NCI-H226 (cell line): ENCODE measurements at regions not wholly inside any gene's neighbourhood (a gene's known extent, or its start where the extent isn't known, plus 50 kb on each side); places are given as distances from the start of the nearest gene placed in this dataset.

ENCODE experiments used
- DNase-seq: peaks from one replicate; pipeline ENCODE4 v3.0.0-alpha.2; 2015

DNA sequence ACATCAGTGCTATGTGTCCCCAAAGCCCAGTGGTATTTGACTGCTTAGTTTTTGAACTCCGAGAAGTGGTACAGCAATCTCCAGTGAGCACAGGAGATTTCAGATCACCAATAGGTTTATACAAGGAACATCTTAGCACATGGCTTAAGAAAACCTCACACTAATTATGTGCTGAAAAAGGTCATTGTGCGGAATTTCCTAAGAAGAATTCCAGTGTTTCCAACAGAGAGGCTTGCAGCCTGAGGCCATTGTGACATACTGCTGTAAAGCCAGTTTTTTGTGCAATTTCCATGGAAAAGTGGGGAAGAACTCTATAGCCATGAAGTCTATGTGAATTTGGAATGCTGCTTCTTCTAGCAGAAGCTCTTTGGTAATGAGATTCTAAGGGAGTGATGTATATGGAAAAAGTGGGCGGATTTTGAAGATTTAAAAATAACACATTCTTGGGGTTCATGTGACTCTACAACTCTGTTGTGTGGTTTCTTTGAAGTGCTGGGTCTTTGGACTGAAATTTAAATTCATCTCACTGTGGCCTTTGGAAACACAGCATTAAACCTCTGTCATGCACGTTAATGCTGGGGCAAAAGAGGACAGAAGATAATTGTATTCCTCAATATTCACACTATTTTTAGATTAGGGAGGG, 110.5 kb upstream of the CD180 start:
- no peak for DNase-seq

DNA sequence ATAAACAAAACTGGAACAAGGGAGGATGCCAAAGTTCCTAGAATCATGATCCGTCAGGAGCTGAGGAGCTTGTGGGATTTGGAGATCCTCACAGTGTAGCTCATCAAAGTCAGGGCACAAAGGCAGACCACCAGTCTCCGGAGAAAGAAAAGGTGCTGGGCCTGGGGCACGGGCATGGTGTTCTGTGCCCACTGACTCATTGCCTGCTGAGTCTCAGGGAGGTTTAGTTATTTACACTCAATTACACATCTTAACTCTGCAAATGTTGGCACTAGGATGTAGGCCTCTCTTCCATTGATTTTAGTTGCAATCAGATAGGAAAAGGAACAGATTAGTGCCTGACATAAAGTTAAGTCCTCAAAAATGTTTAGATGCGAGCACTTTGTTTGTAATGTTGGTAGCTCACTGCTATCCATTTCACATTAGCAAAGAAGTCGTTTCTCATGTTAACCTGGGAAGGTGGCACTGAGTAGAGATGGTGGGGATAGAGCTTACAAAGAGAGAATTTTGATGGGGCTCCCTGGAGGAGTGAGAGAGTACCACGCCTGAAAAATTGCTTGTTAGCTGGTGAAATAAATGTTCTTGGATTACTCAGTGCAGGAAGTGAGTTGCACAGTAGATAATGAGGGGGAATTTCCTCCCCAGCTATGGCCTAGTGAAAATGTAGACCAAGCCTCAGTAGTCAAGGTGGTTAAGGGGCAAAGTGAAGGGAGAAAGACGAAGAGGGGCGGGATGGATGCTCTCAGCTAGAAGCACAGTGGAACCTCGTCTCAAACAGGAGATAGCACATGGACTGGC, 109.5 kb upstream of the CD180 start:
- DNase-seq, result peak; percentile 67

DNA sequence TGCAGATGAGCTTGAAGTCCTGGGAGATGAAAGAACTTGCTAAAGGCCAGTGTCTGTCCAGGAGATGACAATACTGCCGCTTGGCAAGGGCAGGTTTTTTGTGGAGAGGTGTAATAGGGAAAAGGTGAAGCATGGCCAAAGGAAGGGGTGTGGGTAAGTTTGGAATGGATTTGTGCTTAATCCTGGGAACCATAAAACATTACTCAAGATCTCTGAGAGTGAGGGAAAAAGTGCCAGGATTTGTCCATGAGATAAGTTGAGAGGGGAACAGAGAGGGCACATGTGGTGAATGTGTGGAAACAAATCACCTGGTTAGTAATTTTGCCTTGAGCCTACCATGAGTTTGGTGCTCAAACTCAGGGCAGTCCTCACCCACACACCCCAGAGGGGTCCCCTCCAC, 108.8 kb upstream of the CD180 start:
- DNase-seq, result no peak

DNA sequence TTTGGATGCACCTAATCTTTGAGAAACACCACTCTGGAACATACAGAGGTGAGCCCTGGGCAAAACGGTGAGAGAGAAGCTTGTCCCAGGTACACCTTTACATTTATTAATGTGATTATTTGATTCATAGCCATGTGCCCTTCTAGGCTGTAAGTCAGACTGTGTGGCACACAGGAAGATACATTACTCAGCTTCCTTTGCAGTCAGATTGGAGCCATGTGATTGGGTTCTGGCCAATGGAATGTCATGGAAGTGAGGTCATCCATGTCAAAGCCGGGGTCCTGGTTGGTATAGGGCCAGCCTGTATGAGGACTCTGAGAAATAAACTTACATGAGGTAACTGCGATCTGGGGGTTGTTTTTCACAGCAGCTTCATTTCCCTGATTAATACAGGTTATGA, 106.8 kb upstream of the CD180 start:
- peak; percentile 69 for DNase-seq

DNA sequence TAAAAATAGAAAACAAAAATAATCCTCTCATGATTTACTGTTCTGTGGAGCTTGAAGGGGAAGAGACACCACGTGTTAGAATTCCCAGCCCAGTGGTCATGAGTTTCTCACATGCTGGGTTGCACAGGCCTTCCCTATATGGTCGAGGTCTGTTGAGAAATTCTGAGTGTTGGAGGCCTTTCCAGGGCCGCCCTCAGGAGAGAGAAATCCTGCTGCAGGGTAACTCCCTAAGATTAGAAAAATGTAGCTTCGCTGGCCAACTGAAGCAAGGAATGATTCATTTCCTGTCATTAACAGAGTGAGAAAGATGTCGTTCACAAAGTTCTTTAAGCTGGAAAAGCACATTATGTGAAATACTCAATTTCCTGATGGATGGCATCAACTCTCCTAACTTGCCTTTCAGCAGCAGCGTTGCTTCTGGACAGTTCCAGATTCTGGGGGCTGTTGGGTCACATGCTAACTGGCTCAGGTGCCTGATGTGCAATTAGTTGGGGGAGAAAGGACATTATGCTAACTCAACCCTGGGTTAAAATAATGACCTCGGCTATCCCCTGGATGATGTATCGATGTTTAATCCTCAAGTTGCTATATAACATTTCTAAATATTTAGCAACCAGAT, 104.8 kb upstream of the CD180 start:
- peak; percentile 94 for DNase-seq

DNA sequence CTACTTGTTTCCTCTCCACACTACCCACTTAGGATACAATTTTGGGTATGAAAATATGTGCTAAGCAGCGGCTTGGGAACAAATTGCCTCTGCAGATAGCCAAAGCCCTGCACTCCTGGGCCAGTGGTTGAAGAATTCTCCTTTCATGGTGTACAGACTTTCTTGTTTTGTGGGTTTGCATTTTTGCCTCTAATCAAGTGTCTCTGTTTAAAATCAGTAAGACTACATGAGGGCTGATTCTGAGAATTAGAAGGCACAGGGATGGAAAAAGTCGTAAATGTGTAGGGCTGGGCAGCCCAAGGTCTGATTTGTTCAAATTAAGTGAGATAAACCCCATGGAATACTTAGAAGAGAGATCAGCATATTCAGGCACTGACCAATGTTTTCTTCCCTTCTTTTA, 103.7 kb upstream of the CD180 start:
- DNase-seq, result no peak

DNA sequence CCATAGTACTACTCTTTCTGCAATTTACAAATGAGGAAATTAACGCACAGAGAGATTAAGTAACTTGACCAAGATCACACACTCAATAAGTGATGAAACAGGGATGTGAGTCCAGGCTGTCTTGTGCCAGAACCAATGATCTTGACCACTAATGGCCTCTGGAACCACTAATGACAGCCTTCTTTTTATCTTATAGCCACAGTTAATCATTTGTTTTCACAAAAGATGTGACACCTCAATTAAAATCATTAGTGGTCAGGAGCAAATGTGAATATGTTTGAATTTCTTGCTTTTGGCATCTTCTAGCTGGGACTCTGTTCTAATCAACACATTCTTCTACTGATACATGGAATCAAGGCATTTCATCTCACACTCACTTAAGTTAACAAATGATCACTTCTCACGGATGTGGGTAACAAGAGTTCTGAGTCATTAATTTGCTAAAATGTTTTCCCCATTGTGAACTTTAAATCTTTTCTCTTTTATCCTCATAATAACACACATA, 102.7 kb upstream of the CD180 start:
- no peak for DNase-seq

DNA sequence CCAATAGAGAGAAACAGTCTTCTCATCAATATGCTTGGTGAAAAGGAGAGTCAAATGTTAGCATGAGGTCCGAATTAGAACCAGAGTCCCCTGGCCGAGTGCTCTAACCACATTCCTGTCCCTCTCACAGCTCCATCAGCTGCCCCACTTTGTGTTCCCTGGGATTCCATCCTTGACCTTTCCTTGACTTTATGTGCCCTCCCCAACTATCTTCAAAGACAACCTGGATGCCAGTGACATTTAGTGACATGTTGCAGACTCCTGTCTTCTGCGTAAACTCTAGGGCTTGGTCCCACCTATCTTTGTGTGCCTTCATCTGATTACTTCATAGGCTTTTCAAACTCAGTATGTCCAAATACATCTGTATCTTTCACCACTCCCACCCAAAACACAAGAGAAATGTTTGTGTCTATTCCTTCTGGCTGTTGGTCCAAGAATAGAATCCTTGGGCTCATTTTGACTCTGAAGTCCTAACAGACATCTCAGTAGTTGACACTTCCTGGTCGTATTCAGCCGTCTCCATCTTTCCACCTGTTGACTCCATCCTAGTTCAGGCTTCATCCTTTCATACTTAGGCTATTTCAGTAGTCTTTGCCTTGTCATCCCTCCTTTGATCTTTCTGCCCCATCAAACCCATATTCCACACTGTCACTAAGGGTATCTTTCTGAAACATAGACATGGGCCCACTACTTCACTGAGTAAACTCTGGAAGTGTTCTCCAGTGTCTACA, 101.4 kb upstream of the CD180 start:
- DNase-seq, result no peak

DNA sequence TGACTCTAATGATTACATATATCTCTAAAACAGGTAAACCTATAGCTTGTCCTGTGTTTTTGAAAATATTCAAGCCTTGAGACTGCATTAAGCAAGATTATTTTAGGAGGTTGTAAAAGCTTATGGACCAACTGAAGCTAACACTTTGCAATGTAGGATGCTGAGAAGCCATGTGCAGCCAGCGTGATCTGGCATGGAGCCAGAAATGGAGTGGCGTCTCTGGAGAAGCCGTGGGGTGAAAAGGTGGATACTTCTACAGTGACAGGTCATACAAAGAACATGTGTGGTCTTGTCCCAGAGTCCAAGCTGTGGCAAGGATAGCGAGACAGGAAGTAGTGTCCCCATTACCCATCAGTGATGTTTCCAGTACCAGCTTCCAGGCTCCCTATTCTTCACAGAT, 100.8 kb upstream of the CD180 start:
- DNase-seq, result no peak

DNA sequence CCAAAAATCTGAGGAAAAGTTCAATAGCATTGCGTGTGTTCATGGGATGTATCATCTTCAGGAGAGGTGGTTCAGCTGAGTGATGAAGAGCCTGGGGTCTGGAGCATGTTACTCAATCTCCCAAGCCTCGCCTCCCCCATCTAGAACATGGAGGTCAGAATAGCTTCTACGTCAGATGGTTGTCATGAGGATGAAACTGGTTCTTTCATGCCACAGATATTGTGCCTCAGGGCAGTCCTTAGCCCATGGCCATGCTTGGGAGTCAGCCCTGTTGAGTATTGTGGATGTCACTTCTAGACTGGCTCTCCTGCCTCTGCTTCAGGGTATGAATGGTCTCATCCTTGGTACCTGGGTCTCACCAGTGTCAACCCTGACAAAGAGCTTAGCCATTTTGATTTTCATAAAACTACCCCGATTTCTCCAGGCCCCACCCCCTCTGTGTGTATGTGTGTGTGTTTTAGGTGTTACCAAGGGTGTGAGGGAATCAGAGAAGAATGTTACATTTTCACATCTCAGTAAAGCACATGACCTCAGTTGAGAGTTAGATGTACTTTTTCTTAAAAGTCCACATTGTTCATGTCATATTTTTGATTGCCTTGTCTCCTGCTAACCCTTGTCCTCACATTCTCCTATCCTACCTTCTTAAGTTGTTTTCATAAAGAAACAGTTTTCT, 97.8 kb upstream of the CD180 start:
- DNase-seq, result no peak

DNA sequence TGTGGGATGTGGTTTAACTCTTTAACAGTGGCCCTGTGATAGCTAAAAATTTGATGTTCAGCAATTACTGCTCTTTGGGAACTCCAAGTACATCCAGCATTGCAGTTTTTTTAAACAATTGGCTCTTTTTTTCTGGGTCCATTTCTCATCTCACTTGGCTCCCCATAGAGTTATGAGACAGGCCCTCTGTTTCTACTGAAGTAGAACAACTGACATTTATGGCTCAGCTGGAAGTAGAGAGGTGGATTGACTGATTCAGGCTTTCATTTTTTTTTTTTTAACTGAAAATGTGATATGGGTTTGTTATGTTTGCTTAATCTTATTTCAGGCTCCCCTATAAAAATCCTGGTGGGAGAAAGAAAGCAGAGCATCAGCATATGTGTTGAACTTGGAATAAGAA, 96.6 kb upstream of the CD180 start:
- no peak for DNase-seq

DNA sequence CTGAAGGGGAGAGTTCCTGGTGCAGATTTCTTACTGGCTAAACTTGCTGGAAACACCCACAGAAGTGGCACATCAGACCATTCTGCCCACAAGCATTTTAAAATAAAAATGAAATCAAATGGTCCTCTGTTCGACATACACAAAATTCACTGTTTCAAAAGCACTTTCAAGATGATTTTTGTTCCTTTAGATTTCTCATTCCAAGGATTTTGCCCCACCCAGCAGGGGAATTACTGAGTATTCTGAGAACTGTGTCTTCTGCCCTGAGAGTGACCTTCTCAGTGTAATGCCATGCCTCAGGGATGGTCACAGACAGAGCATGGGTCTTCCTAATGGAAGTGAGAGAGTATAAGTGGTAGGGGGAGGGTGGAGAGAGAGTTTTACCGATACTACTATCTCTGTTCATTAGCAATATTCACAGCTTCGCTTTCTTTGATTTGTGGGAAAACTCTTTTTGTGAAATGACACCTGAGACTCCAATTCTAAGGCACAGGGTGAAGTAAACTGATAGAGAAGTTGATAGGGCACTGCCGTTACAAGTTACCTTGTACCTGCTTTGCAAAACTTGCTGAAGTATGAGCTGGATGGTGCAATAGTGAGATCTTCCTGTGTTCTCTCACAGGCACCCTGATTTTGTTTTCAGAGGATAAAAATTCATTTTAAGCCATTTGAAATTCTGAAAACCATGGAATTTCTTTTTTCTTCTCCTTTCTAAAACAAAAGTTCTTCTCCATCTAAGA, 95.8 kb upstream of the CD180 start:
- DNase-seq, result no peak

DNA sequence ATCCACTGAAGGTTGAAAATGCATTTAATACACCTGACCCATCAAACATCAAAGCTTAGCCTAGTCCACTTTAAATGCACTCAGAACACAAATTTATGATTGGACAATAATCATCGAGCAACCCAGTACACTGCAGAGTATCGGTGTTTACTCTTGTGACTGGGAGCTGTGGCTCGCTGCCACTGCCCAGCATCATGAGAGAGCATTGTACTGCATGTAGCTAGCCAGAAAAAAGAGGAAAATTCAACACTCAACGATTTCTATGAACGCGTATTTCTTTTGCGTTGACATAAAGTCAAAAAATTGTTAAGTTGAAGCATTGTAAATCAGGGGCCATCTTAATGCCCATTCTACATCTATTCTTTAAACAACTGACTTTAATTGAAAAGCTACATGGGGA, 95.1 kb upstream of the CD180 start:
- DNase-seq, result no peak

DNA sequence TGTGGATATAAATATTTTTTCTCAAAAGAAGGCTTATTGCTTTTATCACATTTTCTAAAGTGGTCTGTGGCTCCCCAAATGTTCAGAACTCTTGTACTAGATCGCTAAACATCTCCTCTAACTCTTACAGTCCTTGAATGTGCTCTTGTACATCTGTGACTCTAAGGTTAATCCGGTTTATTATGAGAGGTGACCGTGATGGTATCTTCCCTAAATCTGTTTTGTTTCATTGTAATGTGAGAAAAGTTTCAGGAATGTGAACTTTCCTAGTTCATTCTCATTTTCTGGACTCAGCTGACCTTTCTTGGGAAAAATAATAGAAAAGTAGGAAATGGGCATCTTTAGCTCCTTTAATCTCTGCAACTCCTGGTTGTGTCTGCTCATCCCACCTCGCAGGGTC, 94.5 kb upstream of the CD180 start:
- DNase-seq, result no peak

DNA sequence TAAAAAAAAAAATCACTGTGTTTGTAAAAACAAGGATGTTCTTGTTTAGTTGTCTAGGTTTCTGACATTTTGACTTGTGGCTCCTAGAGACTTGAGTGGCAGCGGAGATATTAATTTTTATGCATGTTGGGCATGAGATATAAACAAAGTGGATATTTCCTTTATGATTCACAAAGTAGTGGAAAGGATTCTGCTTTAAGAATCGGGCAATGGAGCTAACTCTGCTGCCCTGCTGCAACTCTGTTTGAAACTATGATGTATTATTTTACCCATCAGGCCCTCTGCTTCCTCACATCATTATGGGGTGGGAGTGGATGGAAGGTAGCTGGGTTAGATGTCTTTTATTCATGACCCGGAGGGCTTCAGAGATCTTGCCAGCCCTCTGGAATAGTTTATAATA, 94.1 kb upstream of the CD180 start:
- DNase-seq, result no peak

DNA sequence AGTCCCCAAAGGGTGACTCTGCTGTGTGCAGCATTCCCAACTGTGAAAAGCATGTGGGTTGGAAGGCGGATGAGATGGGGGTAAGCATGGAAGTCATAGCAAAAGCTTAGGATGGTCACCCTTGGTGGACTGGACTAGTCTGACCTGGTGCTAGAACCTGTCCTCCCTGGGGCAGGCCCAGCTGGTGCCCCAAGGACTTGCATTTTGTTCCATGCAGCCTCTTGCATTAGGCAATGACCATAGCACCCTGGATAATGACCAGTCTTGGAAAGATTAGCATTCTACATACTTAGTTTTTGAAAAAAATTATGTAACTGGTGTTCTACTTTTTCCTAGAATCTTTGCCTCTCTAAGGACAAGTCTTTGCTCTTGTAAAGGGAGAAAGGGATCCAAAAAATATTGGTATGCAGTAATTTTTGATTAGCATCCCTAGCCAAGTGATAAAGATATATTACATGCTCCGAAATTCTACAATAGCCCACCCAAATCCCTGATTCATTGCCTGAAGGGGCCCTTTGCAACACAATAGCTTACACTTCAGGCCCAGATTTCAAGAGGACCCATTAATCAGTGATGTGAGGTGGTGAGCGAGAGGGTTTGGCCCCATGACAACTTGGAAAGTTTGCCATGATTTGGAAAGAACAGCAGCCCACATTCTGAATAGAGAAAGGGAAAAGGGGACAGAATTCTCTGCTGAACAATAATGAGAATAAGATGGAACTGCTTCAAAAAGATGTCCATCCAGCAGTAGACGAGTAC, 93.3 kb upstream of the CD180 start:
- no peak for DNase-seq

DNA sequence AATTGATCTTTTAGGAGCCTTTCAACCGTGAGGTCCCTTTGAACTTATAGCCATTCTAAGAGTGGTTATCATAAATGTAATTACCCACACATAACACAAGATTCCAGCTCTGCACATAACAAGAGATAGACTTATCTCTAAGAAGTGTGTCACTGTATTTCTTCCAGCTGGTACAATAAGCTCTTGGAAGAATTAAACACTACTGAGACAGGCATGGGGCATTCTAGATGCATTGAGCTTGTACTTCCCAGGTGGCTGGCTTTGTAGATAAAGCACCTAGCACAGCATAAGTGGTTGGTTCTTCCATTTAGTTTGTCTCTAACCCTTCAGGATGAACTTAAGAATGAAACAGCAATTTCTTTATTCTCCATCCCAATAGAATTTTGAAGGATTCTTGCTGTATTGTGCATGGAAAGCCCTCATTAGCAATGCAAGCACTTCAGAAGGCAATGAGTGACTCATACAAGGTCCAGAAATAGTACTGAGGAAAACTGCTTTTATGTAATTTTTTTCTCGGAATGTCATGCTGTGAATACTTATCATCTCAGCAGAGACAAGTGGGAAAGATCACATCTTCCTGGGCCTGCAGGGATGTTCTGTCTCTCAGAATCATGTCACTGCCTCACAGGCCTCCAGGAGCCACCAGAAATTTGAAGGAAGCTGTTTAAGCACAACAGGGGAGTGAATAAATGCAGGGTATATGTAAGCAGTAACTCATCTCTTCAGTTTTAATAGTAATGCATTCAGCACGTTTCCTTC, 91.1 kb upstream of the CD180 start:
- no peak for DNase-seq

DNA sequence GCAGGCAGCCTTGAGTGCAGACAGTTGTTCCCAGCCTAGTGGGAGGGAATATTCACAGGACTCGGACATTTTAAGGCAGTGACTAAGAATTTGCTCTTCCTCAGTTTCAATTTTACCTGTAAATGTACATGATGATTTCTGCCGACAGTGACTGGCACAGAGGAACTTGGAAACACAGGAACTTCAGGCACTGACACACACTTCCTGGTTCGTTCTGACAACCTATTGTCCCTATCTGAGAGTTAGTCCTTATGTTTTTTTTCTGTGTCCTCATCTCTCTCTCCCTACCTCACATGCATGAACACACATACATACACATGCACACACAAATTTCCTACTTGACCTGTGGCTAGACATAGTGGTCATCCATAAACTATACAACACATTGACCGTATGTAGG, 89.4 kb upstream of the CD180 start:
- no peak for DNase-seq

DNA sequence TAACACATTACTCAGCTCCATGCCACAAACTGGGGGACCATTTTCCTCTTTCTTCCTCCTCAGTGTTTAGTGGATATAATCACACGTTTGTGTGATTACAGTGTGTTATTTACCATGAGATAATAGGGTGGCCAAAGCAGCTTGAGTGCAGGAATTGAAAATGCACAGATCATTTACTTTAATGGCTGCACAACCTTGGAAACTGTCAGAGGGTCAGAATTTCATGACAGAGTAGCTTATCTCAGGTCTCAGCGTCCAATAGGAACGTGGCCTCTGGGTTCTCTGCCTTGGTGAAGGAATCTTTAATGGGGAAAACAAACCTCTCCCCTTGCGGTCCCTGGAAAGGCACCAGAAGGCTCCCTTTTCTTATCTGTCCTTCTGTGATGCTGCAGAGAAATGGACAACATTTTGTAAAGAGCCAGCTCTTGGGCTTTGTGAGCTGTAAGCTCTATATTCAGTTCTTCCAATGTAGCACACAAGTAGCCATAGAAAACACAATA, 87.4 kb upstream of the CD180 start:
- no peak for DNase-seq

DNA sequence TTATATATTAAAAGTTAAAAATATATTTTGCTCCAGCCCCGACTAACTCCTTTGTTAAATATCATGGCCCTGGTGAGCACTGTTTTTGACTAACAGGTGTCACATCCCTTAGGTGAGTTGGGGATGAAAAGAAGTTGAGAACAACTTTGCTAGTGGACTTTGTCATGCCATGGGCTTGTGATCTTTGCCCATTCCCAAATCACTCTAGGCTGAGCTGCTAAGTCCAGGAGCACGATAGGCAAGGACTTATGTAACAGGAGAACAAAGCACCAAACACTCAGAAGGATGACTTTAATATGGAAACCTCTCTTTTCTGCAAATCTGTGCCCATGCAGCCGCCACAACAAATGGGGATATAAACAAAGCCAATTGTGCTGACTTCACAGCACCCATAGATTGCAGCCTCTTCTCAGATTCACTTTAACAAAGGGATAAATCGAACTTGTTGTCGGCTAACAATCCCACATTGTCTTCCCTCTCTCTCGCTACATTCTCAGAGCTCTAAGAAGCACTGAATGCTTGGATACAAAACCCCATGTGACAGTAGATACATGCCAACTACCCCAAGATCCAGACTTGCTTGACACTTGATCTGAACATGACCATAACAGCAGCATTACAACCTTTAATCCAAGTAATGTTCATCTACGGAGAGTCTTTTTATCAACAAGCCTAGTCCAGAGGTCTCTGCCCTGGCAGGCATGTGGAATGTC, 86.8 kb upstream of the CD180 start:
- no peak for DNase-seq
